Naive thymus-derived CD4-positive, alpha-beta T cell (primary cell): ENCODE measurements at regions not wholly inside any gene's neighbourhood (a gene's known extent, or its start where the extent isn't known, plus 50 kb on each side); places are given as distances from the start of the nearest gene placed in this dataset.
A peak's percentile ranks its signal among the peaks of the same experiment; 100 is the strongest.

Experiments used
- ATAC-seq: fragments of 150-1000 bp; cut with Tn5 transposase; 2 replicates; pipeline ENCODE4 v1.10.0; 2021; ENCODE audit warnings: mild to moderate bottlenecking, moderate library complexity
- CTCF ChIA-PET: fragments of 350-600 bp; sonication (Branson Sonifier 250); formaldehyde crosslinking; loops from one replicate; lab custom pipeline; 2021; ENCODE audit warnings: antibody characterized with exemption; lab: Charles Lee
- POLR2A ChIA-PET: fragments of 350-600 bp; sonication (Branson Sonifier 250); formaldehyde crosslinking; loops from one replicate; lab custom pipeline; 2021; ENCODE audit warnings: antibody characterized with exemption, inconsistent platforms; lab: Charles Lee
- DNase-seq, 9 donors: peaks; one replicate each; pipeline versions ENCODE4 v3.0.0 to v3.0.0-alpha.2; 2020 to 2022; ENCODE audit warnings: mixed read lengths in 1 of 9
- H3K27ac ChIP-seq: one replicate; pipeline ENCODE4 v1.7.0; 2013; ENCODE audit warnings: mild to moderate bottlenecking, low read depth, low read length, moderate library complexity
- H3K27me3 ChIP-seq, 2 donors: one replicate each; pipeline ENCODE4 v1.7.0; 2013; ENCODE audit warnings: low read length in 2 of 2, mild to moderate bottlenecking in 2 of 2, moderate library complexity in 2 of 2; ENCODE audit not compliant: control insufficient read depth in 2 of 2, insufficient read depth in 2 of 2
- H3K36me3 ChIP-seq, 3 experiments: 1 replicate in 2 of 3; 2 replicates in 1 of 3; pipeline ENCODE4 v1.7.0; 2013; ENCODE audit warnings: low read length in 3 of 3, mild to moderate bottlenecking in 3 of 3, moderate library complexity in 1 of 3; ENCODE audit not compliant: insufficient read depth in 3 of 3, control insufficient read depth in 2 of 3
- H3K4me1 ChIP-seq, 2 donors: one replicate each; pipeline ENCODE4 v1.7.0; 2013; ENCODE audit warnings: low read length in 2 of 2, mild to moderate bottlenecking in 2 of 2, moderate library complexity in 1 of 2; ENCODE audit not compliant: control insufficient read depth in 2 of 2, insufficient read depth in 2 of 2
- H3K4me3 ChIP-seq: 2 replicates; pipeline ENCODE4 v1.7.0; 2013; ENCODE audit warnings: mild to moderate bottlenecking, low read length
- H3K9me3 ChIP-seq, 3 experiments: 1 replicate in 2 of 3; 2 replicates in 1 of 3; pipeline ENCODE4 v1.7.0; 2013; ENCODE audit warnings: low read length in 3 of 3; ENCODE audit not compliant: control insufficient read depth in 2 of 3
- H3K27ac Mint-ChIP-seq, 9 donors: one replicate each; pipeline ENCODE4 v1.8.0; 2020 to 2022; ENCODE audit warnings: mixed read lengths in 9 of 9, mild to moderate bottlenecking in 8 of 9, moderate library complexity in 5 of 9, inconsistent platforms in 2 of 9
- H3K27me3 Mint-ChIP-seq, 5 donors: one replicate each; pipeline ENCODE4 v1.8.0; 2021 to 2022; ENCODE audit warnings: mixed read lengths in 5 of 5, mild to moderate bottlenecking in 1 of 5
- H3K36me3 Mint-ChIP-seq, 5 donors: one replicate each; pipeline ENCODE4 v1.8.0; 2020 to 2022; ENCODE audit warnings: mixed read lengths in 5 of 5, mild to moderate bottlenecking in 3 of 5, inconsistent platforms in 1 of 5
- H3K4me1 Mint-ChIP-seq, 7 donors: one replicate each; pipeline ENCODE4 v1.8.0; 2020 to 2022; ENCODE audit warnings: mixed read lengths in 7 of 7, mild to moderate bottlenecking in 3 of 7, inconsistent platforms in 1 of 7
- H3K4me3 Mint-ChIP-seq, 10 donors: one replicate each; pipeline ENCODE4 v1.8.0; 2020 to 2022; ENCODE audit warnings: mild to moderate bottlenecking in 10 of 10, mixed read lengths in 10 of 10, moderate library complexity in 6 of 10, inconsistent platforms in 2 of 10
- H3K9me3 Mint-ChIP-seq, 11 donors: one replicate each; pipeline ENCODE4 v1.8.0; 2020 to 2022; ENCODE audit warnings: mixed read lengths in 11 of 11, mild to moderate bottlenecking in 4 of 11, inconsistent platforms in 1 of 11, moderate library complexity in 1 of 11
- intact Hi-C, 2 donors: fragments of 100-400 bp; cut with micrococcal nuclease; formaldehyde crosslinking; loops; one replicate each; pipeline ENCODE4 v1.15.1; 2023

GRCh38 chr16:14362774-14363371 lies 267.2 kb downstream of the PARN start:
- no peaks in the 10 kb centered on the region for H3K9me3 ChIP-seq
- H3K36me3 ChIP-seq, result no peaks in the 10 kb centered on the region
- CTCF ChIA-PET, result no interaction called here
- H3K27me3 ChIP-seq, result no peaks in the 10 kb centered on the region
- intact Hi-C loops, result no loop called here
- H3K4me1 Mint-ChIP-seq, result peaks cover 0 to 9% (median 0%) of the 10 kb centered on the region in 7 donors
- peaks cover 0 to 2% (median 0%) of the 10 kb centered on the region in 11 donors for H3K9me3 Mint-ChIP-seq
- no peak overlapping the region for H3K4me3 ChIP-seq
- POLR2A ChIA-PET, result no interaction called here
- DNase-seq (no peak), ATAC-seq (no peak)
- H3K27ac Mint-ChIP-seq, result peak overlapping the region in 1 of 9 donors; percentile 77
- H3K27me3 Mint-ChIP-seq, result peaks cover 0 to 8% (median 0%) of the 10 kb centered on the region in 5 donors
- no peak overlapping the region for H3K4me3 Mint-ChIP-seq
- H3K36me3 Mint-ChIP-seq, result no peaks in the 10 kb centered on the region
- no peaks in the 10 kb centered on the region for H3K4me1 ChIP-seq
- no peak overlapping the region for H3K27ac ChIP-seq

GRCh38 chr16:14360326-14361037 lies 269.6 kb downstream of the PARN start:
- H3K36me3 ChIP-seq, result no peaks in the 10 kb centered on the region
- ATAC-seq, result no peak
- POLR2A ChIA-PET, result no interaction called here
- no peaks in the 10 kb centered on the region for H3K9me3 ChIP-seq
- Mint-ChIP-seq H3K4me1 (peaks cover 0 to 9% (median 1%) of the 10 kb centered on the region in 7 donors), H3K27ac (no peak overlapping the region), H3K27me3 (peaks cover 0 to 11% (median 0%) of the 10 kb centered on the region in 5 donors), H3K9me3 (peaks cover 0 to 2% (median 0%) of the 10 kb centered on the region in 11 donors), H3K36me3 (no peaks in the 10 kb centered on the region), H3K4me3 (no peak overlapping the region)
- DNase-seq, result no peak
- H3K27ac ChIP-seq, result no peak overlapping the region
- intact Hi-C loops, result no loop called here
- no peaks in the 10 kb centered on the region for H3K4me1 ChIP-seq
- no peaks in the 10 kb centered on the region for H3K27me3 ChIP-seq
- CTCF ChIA-PET, result no interaction called here
- H3K4me3 ChIP-seq, result no peak overlapping the region

- no peaks in the 10 kb centered on the region for H3K36me3 ChIP-seq
- CTCF ChIA-PET, result no interaction called here
- no peaks in the 10 kb centered on the region for H3K27me3 ChIP-seq
- no peak overlapping the region for H3K27ac ChIP-seq
- no peaks in the 10 kb centered on the region for H3K9me3 ChIP-seq
- H3K9me3 Mint-ChIP-seq, result peaks cover 0 to 2% (median 0%) of the 10 kb centered on the region in 11 donors
- H3K36me3 Mint-ChIP-seq, result no peaks in the 10 kb centered on the region
- H3K4me3 Mint-ChIP-seq, result no peak overlapping the region
- H3K4me1 ChIP-seq, result peaks cover 0 to 6% of the 10 kb centered on the region in 2 donors
- DNase-seq (no peak), ATAC-seq (no peak)
- H3K27me3 Mint-ChIP-seq, result peaks cover 0 to 12% (median 0%) of the 10 kb centered on the region in 5 donors
- no peak overlapping the region for H3K4me3 ChIP-seq
- peaks cover 7 to 12% (median 11%) of the 10 kb centered on the region in 7 donors for H3K4me1 Mint-ChIP-seq
- POLR2A ChIA-PET, result no interaction called here
- intact Hi-C loops, result loop anchor here in 1 of 2 donors (10.0 kb wide), 1 partner anchor 54 kb away; no protein-coding TSS in a partner anchor
- H3K27ac Mint-ChIP-seq, result peak overlapping the region in 2 of 9 donors; percentile 3 to 68
Observed at GRCh38 chr16:14358697-14359305, 271.3 kb downstream of the PARN start.

GRCh38 chr16:14357328-14357727 lies 272.7 kb downstream of the PARN start:
- ATAC-seq, result no peak
- ChIA-PET POLR2A (no interaction called here), CTCF (no interaction called here)
- intact Hi-C loops, result loop anchor here in 1 of 2 donors (10.0 kb wide), 1 partner anchor 53 kb away; no protein-coding TSS in a partner anchor
- no peak for DNase-seq
- Mint-ChIP-seq H3K27ac (no peak overlapping the region), H3K36me3 (no peaks in the 10 kb centered on the region), H3K4me1 (peaks cover 7 to 12% (median 11%) of the 10 kb centered on the region in 7 donors), H3K4me3 (no peak overlapping the region), H3K9me3 (peaks cover 0 to 2% (median 0%) of the 10 kb centered on the region in 11 donors), H3K27me3 (peaks cover 0 to 14% (median 0%) of the 10 kb centered on the region in 5 donors)
- Histone ChIP-seq H3K27me3 (no peaks in the 10 kb centered on the region), H3K36me3 (no peaks in the 10 kb centered on the region), H3K4me3 (no peak overlapping the region), H3K27ac (no peak overlapping the region), H3K9me3 (no peaks in the 10 kb centered on the region), H3K4me1 (peaks cover 0 to 6% of the 10 kb centered on the region in 2 donors)

GRCh38 chr16:14356064-14356463 lies 274.0 kb downstream of the PARN start:
- POLR2A ChIA-PET, result no interaction called here
- no peaks in the 10 kb centered on the region for H3K27me3 ChIP-seq
- H3K27ac ChIP-seq, result no peak overlapping the region
- intact Hi-C loops, result loop anchor here in 1 of 2 donors (10.0 kb wide), 1 partner anchor 51 kb away; no protein-coding TSS in a partner anchor
- Mint-ChIP-seq H3K4me1 (peaks cover 7 to 12% (median 11%) of the 10 kb centered on the region in 7 donors), H3K36me3 (no peaks in the 10 kb centered on the region), H3K9me3 (no peaks in the 10 kb centered on the region), H3K27me3 (peaks cover 0 to 17% (median 0%) of the 10 kb centered on the region in 5 donors), H3K4me3 (no peak overlapping the region), H3K27ac (peak overlapping the region in 1 of 9 donors; percentile 67)
- ATAC-seq (no peak), DNase-seq (no peak)
- CTCF ChIA-PET, result no interaction called here
- H3K9me3 ChIP-seq, result no peaks in the 10 kb centered on the region
- no peaks in the 10 kb centered on the region for H3K36me3 ChIP-seq
- peaks cover 0 to 6% of the 10 kb centered on the region in 2 donors for H3K4me1 ChIP-seq
- no peak overlapping the region for H3K4me3 ChIP-seq

- peaks cover 0 to 17% (median 0%) of the 10 kb centered on the region in 5 donors for H3K27me3 Mint-ChIP-seq
- peak overlapping the region; percentile 14 for H3K27ac ChIP-seq
- H3K4me1 Mint-ChIP-seq, result peaks cover 7 to 12% (median 11%) of the 10 kb centered on the region in 7 donors
- no peaks in the 10 kb centered on the region for H3K9me3 ChIP-seq
- peaks cover 0 to 6% of the 10 kb centered on the region in 2 donors for H3K4me1 ChIP-seq
- POLR2A ChIA-PET, result interaction anchor here (0.8 kb wide), 1 partner anchor 45 kb away, joined by 3 read pairs; no protein-coding TSS in a partner anchor
- ATAC-seq, result peak; percentile 82
- H3K36me3 ChIP-seq, result no peaks in the 10 kb centered on the region
- intact Hi-C loops, result loop anchor here (2.0 to 10.0 kb wide), 3 partner anchors 46 to 54 kb away; no protein-coding TSS in a partner anchor
- H3K27ac Mint-ChIP-seq, result peak overlapping the region; percentile 11 to 84 (median 77)
- peak overlapping the region; percentile 62 to 92 (median 84) for H3K4me3 Mint-ChIP-seq
- no peaks in the 10 kb centered on the region for H3K9me3 Mint-ChIP-seq
- CTCF ChIA-PET, result interaction anchor here (1.0 kb wide), 1 partner anchor 14 kb away, joined by 3 read pairs; no protein-coding TSS in a partner anchor
- DNase-seq, result peak in 6 of 9 donors; percentile 25 to 39 (median 26)
- no peaks in the 10 kb centered on the region for H3K36me3 Mint-ChIP-seq
- H3K27me3 ChIP-seq, result no peaks in the 10 kb centered on the region
- peak overlapping the region; percentile 24 for H3K4me3 ChIP-seq
Observed at GRCh38 chr16:14354561-14355351, 275.3 kb downstream of the PARN start.
